Activated CD8-positive, alpha-beta memory T cell treated with anti-CD3 and anti-CD28 coated beads, Interleukin-2, amount 50 U/mL, for 24 hours (primary cell): ENCODE measurements at regions not wholly inside any gene's neighbourhood (a gene's known extent, or its start where the extent isn't known, plus 50 kb on each side); places are given as distances from the start of the nearest gene placed in this dataset.
A peak's percentile ranks its signal among the peaks of the same experiment; 100 is the strongest.
"Not testable (repeated sequence)": the region's sequence is repeated elsewhere in the genome, so short reads cannot be mapped to it uniquely, and the experiment has no call there.

Experiments used
- DNase-seq: peaks from one replicate; pipeline ENCODE4 v3.0.0-alpha.2; 2020; ENCODE audit errors: extremely low read depth

- no peak for DNase-seq
These were observed 786.2 kb downstream of the RAB28 start for GRCh38 chr4:12697970-12698369.

GRCh38 chr4:12692815-12693214 is 791.3 kb downstream of the RAB28 start:
- DNase-seq: no peak

- DNase-seq: no peak
These were observed 793.0 kb downstream of the RAB28 start for GRCh38 chr4:12691168-12691567.

GRCh38 chr4:12689457-12689856 is 794.7 kb downstream of the RAB28 start:
- DNase-seq: no peak

GRCh38 chr4:12679217-12679616 is 804.9 kb downstream of the RAB28 start:
- DNase-seq: no peak

- no peak for DNase-seq
These were observed 810.0 kb downstream of the RAB28 start for GRCh38 chr4:12674184-12674583.

- no peak for DNase-seq
These were observed 811.8 kb downstream of the RAB28 start for GRCh38 chr4:12672303-12672702.

GRCh38 chr4:12658146-12658545 is 826.0 kb downstream of the RAB28 start:
- DNase-seq: no peak

- no peak for DNase-seq
These were observed 832.3 kb downstream of the RAB28 start for GRCh38 chr4:12651876-12652275.

GRCh38 chr4:12645732-12646131 is 838.4 kb downstream of the RAB28 start:
- no peak for DNase-seq

GRCh38 chr4:12644261-12644660 is 839.9 kb downstream of the RAB28 start:
- no peak for DNase-seq

GRCh38 chr4:12636191-12636590 is 847.9 kb downstream of the RAB28 start:
- DNase-seq: no peak

GRCh38 chr4:12635629-12636028 is 848.5 kb downstream of the RAB28 start:
- DNase-seq: no peak

GRCh38 chr4:12633053-12633651 is 851.0 kb downstream of the RAB28 start:
- peak; percentile 46 for DNase-seq

- DNase-seq: no peak
These were observed 868.3 kb downstream of the RAB28 start for GRCh38 chr4:12615822-12616221.

GRCh38 chr4:12612876-12613275 is 871.3 kb downstream of the RAB28 start:
- DNase-seq: no peak

- not testable (repeated sequence) for DNase-seq
These were observed 874.8 kb downstream of the RAB28 start for GRCh38 chr4:12609212-12609875.

GRCh38 chr4:12595986-12596385 is 888.2 kb downstream of the RAB28 start:
- DNase-seq: no peak

GRCh38 chr4:12595489-12595888 is 888.7 kb downstream of the RAB28 start:
- no peak for DNase-seq

- DNase-seq: no peak
These were observed 895.6 kb downstream of the RAB28 start for GRCh38 chr4:12588582-12588981.

- no peak for DNase-seq
These were observed 897.7 kb downstream of the RAB28 start for GRCh38 chr4:12586242-12587006.

GRCh38 chr4:12584116-12584875 is 899.8 kb downstream of the RAB28 start:
- no peak for DNase-seq
